Endometrium (tissue), 2 donors: ENCODE measurements at regions not wholly inside any gene's neighbourhood (a gene's known extent, or its start where the extent isn't known, plus 50 kb on each side); places are given as distances from the start of the nearest gene placed in this dataset.
"Not testable (repeated sequence)": the region's sequence is repeated elsewhere in the genome, so short reads cannot be mapped to it uniquely, and the experiment has no call there.

ENCODE experiments used
- FAIRE-seq: peaks from 2 replicates; lab custom pipeline; 2012; peaks lifted over from hg19 to GRCh38; lab: Jason Lieb, UNC
- donor health status: control.
- donor health status: control.

GRCh38 chr5:97544678-97545077, 361.6 kb upstream of the RIOK2 start:
- FAIRE-seq = no peak

- no peak for FAIRE-seq
These were observed 362.4 kb upstream of the RIOK2 start for GRCh38 chr5:97545446-97545845.

DNA sequence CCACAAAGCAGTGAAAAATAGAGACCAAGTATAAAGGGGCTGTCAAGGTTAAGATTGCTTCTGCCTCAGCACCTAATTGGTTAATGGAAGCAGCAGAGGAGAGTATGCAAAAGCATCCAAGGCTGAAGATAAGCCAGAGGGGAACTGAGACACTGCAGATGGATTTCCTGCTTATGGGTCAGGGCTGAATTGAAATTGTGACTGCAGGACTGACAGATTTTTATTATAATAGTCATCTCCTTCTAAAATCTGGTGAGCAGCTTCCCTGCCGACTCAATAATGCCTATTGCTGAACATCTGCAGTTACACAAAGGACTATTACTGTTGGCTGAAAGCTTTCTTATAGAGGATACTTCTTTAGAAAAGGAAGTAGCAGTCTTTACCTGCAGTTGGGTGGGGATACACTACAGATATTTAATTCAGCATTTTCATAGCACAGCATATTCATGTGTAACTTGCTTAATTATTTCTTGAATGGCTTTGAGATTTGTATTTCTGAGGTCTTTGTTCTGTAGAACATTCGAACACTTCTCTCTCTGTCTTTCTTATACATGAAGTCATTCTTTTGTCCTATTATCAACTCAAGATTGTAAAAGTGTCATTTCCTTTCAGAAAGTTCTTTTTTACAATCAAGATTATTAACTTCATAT, 363.0 kb upstream of the RIOK2 start:
- no peak for FAIRE-seq

DNA sequence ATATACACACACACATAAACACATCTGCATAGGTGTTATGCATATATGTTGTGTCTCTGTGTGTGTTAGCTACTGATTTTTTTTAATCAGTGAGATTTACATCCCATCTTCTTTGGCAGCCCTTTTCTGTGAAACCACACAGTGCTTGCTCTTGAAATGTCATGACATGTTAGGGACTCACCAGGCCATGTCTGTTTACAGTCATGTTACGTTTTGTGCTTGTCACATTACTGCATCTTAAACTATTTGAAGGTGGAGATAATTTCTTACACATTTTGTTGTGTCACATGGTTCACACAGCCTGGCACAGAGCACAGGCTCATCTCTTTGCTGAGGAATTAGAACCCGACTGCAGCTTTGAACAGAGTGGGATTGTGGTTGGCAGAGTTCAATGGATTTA, 364.4 kb upstream of the RIOK2 start:
- FAIRE-seq = no peak

DNA sequence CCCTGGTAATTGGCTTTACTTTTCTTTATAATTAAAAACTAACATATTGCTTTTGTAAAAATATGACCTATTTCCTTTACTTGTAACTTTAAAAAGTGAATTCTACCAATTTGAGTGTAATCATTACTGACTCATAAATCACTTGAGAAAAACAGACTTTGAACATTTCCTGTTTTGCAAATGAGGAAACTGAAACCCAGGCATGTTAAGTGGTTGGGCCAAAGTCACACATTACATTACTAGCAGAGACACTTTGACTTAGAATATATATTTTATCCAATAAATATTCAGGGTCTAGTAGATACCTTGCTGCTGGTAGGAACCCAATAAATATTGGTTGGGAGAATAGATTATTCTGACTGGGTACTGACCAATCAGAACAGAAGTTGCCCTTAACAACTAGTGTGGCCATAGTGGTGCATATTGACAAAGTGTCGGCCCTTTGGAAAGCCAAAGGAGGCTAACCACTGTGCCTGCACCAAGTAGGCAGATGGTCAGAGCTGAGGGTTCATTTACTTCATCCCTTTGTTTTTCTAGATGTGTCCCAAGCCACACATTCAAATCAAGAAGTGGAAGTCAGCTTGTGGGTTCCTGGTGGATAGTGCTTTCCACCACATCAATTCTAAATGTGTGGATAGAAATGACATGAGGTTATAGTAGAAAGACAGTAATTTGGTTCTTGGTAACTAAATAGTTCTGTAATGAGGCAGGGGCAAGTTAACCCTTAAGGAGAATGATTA, 365.1 kb upstream of the RIOK2 start:
- FAIRE-seq = no peak

DNA sequence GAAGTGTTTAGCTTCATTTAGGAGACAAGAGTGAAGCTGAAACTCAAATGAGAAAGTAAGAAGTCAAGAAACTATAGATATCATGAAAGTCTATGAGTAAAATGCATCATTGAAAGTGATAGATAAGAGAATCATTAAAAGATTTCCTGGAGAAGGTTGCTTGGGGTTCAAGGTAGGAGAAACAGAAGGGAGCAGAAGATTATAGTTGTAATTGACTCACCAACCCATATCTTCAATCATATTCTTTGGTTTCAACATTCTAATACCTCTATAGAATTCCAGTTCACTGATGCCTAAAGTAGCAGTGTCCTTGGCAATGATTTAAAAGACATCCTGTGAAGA, 365.7 kb upstream of the RIOK2 start:
- FAIRE-seq = no peak

GRCh38 chr5:97549496-97549895, 366.4 kb upstream of the RIOK2 start:
- no peak for FAIRE-seq

DNA sequence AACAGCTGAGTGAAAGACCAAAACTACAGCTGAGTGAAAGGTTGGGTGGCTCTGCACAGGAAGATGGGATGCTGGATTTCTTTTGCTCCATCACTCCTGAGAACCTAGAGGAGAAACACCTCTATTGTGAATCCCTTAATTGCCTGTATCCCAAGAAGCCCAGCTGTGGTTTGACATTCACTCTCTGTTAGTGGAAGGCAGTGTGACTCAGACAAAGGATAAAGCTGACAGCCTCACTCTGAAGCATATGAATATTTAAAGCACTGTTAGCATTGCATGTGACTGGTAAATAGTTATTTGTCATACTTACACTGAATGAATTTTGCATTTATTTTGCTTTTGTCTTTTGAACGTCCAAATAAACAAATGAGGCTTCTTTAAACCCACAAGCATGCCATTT, 367.1 kb upstream of the RIOK2 start:
- no peak for FAIRE-seq

- no peak for FAIRE-seq
These were observed 367.8 kb upstream of the RIOK2 start for GRCh38 chr5:97550818-97551217.

- no peak for FAIRE-seq
These were observed 370.8 kb upstream of the RIOK2 start for GRCh38 chr5:97553604-97554452.

DNA sequence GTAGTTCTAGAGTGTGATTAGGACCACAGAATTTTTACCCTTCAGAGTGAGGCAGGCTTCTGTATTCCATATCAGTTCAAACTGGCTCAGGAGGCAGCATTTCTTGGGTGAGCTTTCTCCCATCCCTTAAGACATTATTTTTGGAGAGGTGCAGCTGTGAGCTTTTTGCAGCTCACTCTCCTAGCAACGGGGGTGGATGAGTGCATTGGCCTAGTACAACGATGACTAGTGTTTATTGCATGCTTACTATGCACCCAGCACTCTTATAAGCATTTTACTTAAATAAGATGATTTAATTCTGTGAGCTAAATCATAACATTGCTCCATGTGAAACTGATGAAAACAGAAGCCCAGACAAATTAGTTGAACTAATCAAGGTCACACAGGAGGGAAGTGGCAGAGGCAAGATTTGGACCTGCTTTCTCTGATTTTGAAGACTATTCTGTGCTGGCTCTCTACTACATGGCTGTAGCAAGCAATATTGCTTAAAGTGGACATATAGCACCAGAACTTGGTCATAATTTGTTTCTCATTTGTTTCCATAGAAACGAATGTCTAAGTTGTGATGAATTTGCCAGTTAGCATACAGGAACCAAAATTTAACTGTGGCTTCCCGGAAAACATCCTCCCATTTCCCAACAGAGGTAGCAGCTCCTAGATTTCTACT, 372.1 kb upstream of the RIOK2 start:
- no peak for FAIRE-seq

DNA sequence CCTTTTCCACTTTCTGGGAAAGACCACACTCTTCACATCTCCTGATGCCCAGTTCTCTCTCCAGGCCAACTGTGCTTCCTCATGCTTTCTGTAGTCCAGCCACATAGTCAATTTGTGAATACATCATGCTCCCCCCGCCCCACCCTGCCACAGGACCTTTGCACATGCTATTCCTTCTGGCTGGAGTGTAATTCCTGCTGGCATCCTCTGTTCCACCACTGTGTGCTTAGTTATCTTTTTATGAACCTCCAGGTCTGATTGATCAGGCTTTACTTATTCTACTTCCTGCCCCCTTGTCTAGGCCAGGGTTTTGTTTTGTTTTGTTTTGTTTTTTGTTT, 372.6 kb upstream of the RIOK2 start:
- no peak for FAIRE-seq

- FAIRE-seq = no peak
These were observed 377.0 kb upstream of the RIOK2 start for GRCh38 chr5:97559827-97560598.

GRCh38 chr5:97560599-97560993, 377.5 kb upstream of the RIOK2 start:
- FAIRE-seq = no peak

- no peak for FAIRE-seq
These were observed 380.1 kb upstream of the RIOK2 start for GRCh38 chr5:97563050-97563657.

DNA sequence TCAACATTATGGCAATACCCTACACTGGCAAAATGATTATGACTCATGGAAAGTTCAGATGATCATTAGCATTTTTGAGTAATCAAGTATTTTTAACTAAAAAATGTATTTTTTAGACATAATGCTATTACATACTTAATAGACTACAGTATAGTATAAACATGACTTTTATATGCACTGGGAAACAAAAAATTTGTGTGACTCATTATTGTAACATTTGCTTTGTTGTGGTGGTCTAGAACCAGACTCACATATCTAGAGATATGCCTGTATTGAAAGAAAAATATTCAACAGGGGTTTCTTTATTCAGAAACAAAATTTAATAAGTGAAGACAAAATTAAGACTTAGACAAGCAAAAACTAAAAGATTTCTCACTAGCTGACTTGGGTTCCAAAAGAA, 385.3 kb upstream of the RIOK2 start:
- no peak for FAIRE-seq

GRCh38 chr5:97570242-97570641, 387.2 kb upstream of the RIOK2 start:
- no peak for FAIRE-seq

- FAIRE-seq = no peak
These were observed 392.3 kb upstream of the RIOK2 start for GRCh38 chr5:97575322-97575721.

GRCh38 chr5:97576956-97577355, 393.9 kb upstream of the RIOK2 start:
- FAIRE-seq = no peak

GRCh38 chr5:97579977-97580376, 396.9 kb upstream of the RIOK2 start:
- FAIRE-seq = not testable (repeated sequence)

DNA sequence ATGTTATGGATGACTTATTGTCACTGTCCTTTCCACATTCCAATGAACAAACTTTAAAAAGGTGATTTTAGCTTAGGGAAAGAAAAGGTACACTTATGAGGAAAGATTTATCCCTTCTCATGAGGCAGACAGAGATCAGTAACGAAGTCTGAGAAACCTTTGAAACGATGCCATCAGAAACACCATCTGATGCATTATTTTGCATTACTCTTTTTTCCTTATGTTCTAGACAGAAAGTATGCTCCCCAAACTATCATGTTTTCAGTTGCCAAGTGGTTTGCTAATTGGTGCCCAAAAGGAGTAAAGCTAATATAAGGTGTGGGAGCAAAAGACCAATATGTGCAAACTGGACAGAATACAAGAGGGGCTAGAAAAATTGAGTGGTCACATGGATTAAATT, 397.7 kb upstream of the RIOK2 start:
- no peak for FAIRE-seq

DNA sequence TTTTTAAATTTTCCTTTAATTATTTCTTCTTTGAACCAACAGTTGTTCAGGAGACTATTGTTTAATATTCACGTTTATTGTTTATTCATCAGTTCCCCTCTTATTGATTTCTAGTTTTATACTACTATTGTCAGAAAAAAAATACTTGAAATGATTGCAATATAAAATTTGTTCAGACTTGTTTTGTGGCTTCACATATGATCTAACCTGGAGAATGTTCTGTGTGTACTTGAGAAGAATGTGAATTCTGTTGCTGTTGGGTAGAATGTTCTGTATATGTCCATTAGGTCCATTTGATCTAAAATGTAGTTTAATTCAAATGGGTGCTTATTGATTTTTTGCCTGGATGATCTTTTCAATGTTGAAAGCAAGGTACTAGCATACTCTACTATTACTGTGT, 408.7 kb upstream of the RIOK2 start:
- FAIRE-seq = peak; percentile 8
